ENCODE measurements at regions not wholly inside any gene's neighbourhood (a gene's known extent, or its start where the extent isn't known, plus 50 kb on each side); places are given as distances from the start of the nearest gene placed in this dataset.

DNA sequence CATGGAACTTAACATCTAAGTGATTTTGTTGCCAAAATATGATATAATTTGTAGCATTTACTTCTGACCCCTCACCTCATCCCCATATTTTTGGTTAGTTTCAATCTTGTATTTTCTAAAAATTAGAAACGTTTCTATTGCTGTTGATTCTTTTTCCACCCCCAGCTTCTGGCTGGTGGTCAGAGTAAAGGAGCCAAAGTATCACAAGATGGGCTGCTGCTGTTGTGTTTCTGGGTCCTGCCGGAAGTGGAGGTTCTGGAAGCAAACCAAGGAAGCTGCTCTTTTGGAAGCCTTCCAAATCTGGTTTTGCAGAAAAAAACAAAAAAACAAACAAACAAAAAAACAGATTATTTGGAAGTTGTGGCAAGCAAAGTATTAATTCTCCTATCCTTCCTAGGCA, 221.1 kb upstream of the P2RY1 start:
- no peak overlapping the region for H3K27ac ChIP-seq (ENCODE audit: low read depth)
- no peaks in the 10 kb centered on the region for H4K20me1 ChIP-seq (replicated peaks; ENCODE audit: insufficient read depth)
- Mint-ChIP-seq H3K27ac (no peak overlapping the region), H3K36me3 (ENCODE audit: low read depth) (no peaks in the 10 kb centered on the region; the same call in 2 of the 3 replicates), H3K4me1 (peaks cover 31% of the 10 kb centered on the region), H3K9me3 (no peaks in the 10 kb centered on the region), H3K4me3 (no peak overlapping the region), H3K27me3 (ENCODE audit: insufficient read depth, low read depth, poor library complexity) (no peaks in the 10 kb centered on the region)
- ATAC-seq (no peak), DNase-seq (ENCODE audit: low spot score) (no peak)
- no peaks in the 10 kb centered on the region for H3K79me2 ChIP-seq (replicated peaks; ENCODE audit: insufficient read depth)
- TF ChIP-seq CREB1 (CRISPR knock-in tag; IDR thresholded peaks at IDR 0.05; ENCODE audit: low read depth) (no peak), STAT1 (IDR thresholded peaks at IDR 0.05; ENCODE audit: unreplicated experiment) (no peak), ZNF114 (CRISPR knock-in tag; IDR thresholded peaks at IDR 0.05) (no peak), ZNF331 (CRISPR knock-in tag; IDR thresholded peaks at IDR 0.05; ENCODE audit: low read depth) (no peak), EZH2phosphoT487 (IDR thresholded peaks at IDR 0.05; ENCODE audit: unreplicated experiment) (no peak), POLR2AphosphoS5 (IDR thresholded peaks at IDR 0.05; ENCODE audit: low read depth) (no peak), JUNB (IDR thresholded peaks at IDR 0.05; ENCODE audit: unreplicated experiment) (no peak), NANOG (IDR thresholded peaks at IDR 0.05; ENCODE audit: borderline replicate concordance) (no peak), EZH2 (IDR thresholded peaks at IDR 0.05; ENCODE audit: low read depth, unreplicated experiment) (no peak)
- TF ChIP-seq, protein P1, sequence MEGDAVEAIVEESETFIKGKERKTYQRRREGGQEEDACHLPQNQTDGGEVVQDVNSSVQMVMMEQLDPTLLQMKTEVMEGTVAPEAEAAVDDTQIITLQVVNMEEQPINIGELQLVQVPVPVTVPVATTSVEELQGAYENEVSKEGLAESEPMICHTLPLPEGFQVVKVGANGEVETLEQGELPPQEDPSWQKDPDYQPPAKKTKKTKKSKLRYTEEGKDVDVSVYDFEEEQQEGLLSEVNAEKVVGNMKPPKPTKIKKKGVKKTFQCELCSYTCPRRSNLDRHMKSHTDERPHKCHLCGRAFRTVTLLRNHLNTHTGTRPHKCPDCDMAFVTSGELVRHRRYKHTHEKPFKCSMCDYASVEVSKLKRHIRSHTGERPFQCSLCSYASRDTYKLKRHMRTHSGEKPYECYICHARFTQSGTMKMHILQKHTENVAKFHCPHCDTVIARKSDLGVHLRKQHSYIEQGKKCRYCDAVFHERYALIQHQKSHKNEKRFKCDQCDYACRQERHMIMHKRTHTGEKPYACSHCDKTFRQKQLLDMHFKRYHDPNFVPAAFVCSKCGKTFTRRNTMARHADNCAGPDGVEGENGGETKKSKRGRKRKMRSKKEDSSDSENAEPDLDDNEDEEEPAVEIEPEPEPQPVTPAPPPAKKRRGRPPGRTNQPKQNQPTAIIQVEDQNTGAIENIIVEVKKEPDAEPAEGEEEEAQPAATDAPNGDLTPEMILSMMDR (conservative IDR thresholded peaks at IDR 0.05; ENCODE audit: low read depth in 2 of 2): no peak
- TF ChIP-seq, protein P2, sequence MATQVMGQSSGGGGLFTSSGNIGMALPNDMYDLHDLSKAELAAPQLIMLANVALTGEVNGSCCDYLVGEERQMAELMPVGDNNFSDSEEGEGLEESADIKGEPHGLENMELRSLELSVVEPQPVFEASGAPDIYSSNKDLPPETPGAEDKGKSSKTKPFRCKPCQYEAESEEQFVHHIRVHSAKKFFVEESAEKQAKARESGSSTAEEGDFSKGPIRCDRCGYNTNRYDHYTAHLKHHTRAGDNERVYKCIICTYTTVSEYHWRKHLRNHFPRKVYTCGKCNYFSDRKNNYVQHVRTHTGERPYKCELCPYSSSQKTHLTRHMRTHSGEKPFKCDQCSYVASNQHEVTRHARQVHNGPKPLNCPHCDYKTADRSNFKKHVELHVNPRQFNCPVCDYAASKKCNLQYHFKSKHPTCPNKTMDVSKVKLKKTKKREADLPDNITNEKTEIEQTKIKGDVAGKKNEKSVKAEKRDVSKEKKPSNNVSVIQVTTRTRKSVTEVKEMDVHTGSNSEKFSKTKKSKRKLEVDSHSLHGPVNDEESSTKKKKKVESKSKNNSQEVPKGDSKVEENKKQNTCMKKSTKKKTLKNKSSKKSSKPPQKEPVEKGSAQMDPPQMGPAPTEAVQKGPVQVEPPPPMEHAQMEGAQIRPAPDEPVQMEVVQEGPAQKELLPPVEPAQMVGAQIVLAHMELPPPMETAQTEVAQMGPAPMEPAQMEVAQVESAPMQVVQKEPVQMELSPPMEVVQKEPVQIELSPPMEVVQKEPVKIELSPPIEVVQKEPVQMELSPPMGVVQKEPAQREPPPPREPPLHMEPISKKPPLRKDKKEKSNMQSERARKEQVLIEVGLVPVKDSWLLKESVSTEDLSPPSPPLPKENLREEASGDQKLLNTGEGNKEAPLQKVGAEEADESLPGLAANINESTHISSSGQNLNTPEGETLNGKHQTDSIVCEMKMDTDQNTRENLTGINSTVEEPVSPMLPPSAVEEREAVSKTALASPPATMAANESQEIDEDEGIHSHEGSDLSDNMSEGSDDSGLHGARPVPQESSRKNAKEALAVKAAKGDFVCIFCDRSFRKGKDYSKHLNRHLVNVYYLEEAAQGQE (IDR thresholded peaks at IDR 0.05; ENCODE audit: unreplicated experiment): no peak
- TF ChIP-seq, protein P3, sequence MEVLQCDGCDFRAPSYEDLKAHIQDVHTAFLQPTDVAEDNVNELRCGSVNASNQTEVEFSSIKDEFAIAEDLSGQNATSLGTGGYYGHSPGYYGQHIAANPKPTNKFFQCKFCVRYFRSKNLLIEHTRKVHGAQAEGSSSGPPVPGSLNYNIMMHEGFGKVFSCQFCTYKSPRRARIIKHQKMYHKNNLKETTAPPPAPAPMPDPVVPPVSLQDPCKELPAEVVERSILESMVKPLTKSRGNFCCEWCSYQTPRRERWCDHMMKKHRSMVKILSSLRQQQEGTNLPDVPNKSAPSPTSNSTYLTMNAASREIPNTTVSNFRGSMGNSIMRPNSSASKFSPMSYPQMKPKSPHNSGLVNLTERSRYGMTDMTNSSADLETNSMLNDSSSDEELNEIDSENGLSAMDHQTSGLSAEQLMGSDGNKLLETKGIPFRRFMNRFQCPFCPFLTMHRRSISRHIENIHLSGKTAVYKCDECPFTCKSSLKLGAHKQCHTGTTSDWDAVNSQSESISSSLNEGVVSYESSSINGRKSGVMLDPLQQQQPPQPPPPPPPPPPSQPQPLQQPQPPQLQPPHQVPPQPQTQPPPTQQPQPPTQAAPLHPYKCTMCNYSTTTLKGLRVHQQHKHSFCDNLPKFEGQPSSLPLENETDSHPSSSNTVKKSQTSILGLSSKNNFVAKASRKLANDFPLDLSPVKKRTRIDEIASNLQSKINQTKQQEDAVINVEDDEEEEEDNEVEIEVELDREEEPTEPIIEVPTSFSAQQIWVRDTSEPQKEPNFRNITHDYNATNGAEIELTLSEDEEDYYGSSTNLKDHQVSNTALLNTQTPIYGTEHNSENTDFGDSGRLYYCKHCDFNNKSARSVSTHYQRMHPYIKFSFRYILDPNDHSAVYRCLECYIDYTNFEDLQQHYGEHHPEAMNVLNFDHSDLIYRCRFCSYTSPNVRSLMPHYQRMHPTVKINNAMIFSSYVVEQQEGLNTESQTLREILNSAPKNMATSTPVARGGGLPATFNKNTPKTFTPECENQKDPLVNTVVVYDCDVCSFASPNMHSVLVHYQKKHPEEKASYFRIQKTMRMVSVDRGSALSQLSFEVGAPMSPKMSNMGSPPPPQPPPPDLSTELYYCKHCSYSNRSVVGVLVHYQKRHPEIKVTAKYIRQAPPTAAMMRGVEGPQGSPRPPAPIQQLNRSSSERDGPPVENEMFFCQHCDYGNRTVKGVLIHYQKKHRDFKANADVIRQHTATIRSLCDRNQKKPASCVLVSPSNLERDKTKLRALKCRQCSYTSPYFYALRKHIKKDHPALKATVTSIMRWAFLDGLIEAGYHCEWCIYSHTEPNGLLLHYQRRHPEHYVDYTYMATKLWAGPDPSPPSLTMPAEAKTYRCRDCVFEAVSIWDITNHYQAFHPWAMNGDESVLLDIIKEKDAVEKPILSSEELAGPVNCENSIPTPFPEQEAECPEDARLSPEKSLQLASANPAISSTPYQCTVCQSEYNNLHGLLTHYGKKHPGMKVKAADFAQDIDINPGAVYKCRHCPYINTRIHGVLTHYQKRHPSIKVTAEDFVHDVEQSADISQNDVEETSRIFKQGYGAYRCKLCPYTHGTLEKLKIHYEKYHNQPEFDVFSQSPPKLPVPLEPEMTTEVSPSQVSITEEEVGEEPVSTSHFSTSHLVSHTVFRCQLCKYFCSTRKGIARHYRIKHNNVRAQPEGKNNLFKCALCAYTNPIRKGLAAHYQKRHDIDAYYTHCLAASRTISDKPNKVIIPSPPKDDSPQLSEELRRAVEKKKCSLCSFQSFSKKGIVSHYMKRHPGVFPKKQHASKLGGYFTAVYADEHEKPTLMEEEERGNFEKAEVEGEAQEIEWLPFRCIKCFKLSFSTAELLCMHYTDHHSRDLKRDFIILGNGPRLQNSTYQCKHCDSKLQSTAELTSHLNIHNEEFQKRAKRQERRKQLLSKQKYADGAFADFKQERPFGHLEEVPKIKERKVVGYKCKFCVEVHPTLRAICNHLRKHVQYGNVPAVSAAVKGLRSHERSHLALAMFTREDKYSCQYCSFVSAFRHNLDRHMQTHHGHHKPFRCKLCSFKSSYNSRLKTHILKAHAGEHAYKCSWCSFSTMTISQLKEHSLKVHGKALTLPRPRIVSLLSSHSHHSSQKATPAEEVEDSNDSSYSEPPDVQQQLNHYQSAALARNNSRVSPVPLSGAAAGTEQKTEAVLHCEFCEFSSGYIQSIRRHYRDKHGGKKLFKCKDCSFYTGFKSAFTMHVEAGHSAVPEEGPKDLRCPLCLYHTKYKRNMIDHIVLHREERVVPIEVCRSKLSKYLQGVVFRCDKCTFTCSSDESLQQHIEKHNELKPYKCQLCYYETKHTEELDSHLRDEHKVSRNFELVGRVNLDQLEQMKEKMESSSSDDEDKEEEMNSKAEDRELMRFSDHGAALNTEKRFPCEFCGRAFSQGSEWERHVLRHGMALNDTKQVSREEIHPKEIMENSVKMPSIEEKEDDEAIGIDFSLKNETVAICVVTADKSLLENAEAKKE (CRISPR knock-in tag; IDR thresholded peaks at IDR 0.05): no peak
- TF ChIP-seq, protein P4, sequence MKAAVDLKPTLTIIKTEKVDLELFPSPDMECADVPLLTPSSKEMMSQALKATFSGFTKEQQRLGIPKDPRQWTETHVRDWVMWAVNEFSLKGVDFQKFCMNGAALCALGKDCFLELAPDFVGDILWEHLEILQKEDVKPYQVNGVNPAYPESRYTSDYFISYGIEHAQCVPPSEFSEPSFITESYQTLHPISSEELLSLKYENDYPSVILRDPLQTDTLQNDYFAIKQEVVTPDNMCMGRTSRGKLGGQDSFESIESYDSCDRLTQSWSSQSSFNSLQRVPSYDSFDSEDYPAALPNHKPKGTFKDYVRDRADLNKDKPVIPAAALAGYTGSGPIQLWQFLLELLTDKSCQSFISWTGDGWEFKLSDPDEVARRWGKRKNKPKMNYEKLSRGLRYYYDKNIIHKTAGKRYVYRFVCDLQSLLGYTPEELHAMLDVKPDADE (IDR thresholded peaks at IDR 0.05): no peak
- H2AFZ ChIP-seq: no peak overlapping the region
- H3K4me1 ChIP-seq (ENCODE audit: insufficient read depth): peaks cover 27% of the 10 kb centered on the region
- H3K27me3 ChIP-seq (ENCODE audit: insufficient read depth): no peaks in the 10 kb centered on the region
- no peaks in the 10 kb centered on the region for H3F3A ChIP-seq (replicated peaks; ENCODE audit: low read depth)
- no peak overlapping the region for H3K4me2 ChIP-seq
- no peak overlapping the region for H3K4me3 ChIP-seq
- H3K9me2 ChIP-seq (ENCODE audit: insufficient read depth): peaks cover 21% of the 10 kb centered on the region
- H3K36me3 ChIP-seq (ENCODE audit: insufficient read depth): no peaks in the 10 kb centered on the region
